Adrenal gland (tissue), 9 donors: ENCODE measurements at regions not wholly inside any gene's neighbourhood (a gene's known extent, or its start where the extent isn't known, plus 50 kb on each side); places are given as distances from the start of the nearest gene placed in this dataset.
"Not testable (repeated sequence)": the region's sequence is repeated elsewhere in the genome, so short reads cannot be mapped to it uniquely, and the experiment has no call there.

ENCODE experiments used
- DNase-seq, 7 donors: peaks; one replicate each; pipeline ENCODE4 v3.0.0-alpha.2; 2019 to 2020
- H3K27ac ChIP-seq, 5 donors: fragments of 200-600 bp; sonication (generic) in 4 of 5; 1 replicate in 3 of 5; 2 replicates in 2 of 5; pipeline versions ENCODE4 v1.5.1 to v1.8.0; 2016 to 2020; ENCODE audit warnings: mild to moderate bottlenecking in 1 of 5
- H3K27me3 ChIP-seq: fragments of 200-600 bp; 2 replicates; pipeline ENCODE4 v1.8.0; 2021
- H3K36me3 ChIP-seq, 2 donors: fragments of 200-600 bp; replicated peaks in 1 of 2; 1 replicate in 1 of 2; 2 replicates in 1 of 2; pipeline versions ENCODE4 v1.5.1 to v1.8.0; 2018 to 2022
- H3K4me1 ChIP-seq, 2 donors: fragments of 200-600 bp; replicated peaks in 1 of 2; 1 replicate in 1 of 2; 2 replicates in 1 of 2; pipeline versions ENCODE4 v1.5.1 to v1.8.0; 2018 to 2021
- H3K4me3 ChIP-seq, 4 donors: fragments of 200-600 bp; sonication (generic) in 3 of 4; one replicate each; pipeline ENCODE4 v1.5.1; 2016 to 2018
- H3K9me3 ChIP-seq, 3 donors: fragments of 200-600 bp; sonication (generic) in 1 of 3; replicated peaks in 1 of 3; 1 replicate in 2 of 3; 2 replicates in 1 of 3; pipeline versions ENCODE4 v1.5.1 to v1.8.0; 2016 to 2021
- POLR2A ChIP-seq, 2 donors: fragments of 450-650 bp; IDR thresholded peaks; one replicate each; pipeline ENCODE4 v1.6.1; 2017; ENCODE audit warnings: antibody characterized with exemption in 2 of 2, mild to moderate bottlenecking in 2 of 2, moderate library complexity in 1 of 2
- WGBS, 4 donors: extraction: QIAGEN DNeasy Blood & Tissue Kit in 2 of 4; methylation state at CpG; one replicate each; pipeline versions ENCODE4 v1.1.5 to v1.1.7; 2013 to 2017; 5-methylcytosine and 5-hydroxymethylcytosine counted together
- intact Hi-C, 2 donors: fragments of 100-400 bp; cut with DNase I; formaldehyde crosslinking; loops; one replicate each; pipeline versions ENCODE4 v1.14.1 to v1.15.0; 2022 to 2023
- TF ChIP-seq, protein P1 (sequence below), 6 experiments: fragments of 450-650 bp in 4 of 6; fragments of 200-600 bp in 2 of 6; sonication (generic) in 1 of 6; IDR thresholded peaks; 1 replicate in 5 of 6; 2 replicates in 1 of 6; pipeline versions ENCODE4 v1.5.1 to v1.8.0; 2016 to 2021; ENCODE audit warnings: antibody characterized with exemption in 6 of 6, mild to moderate bottlenecking in 2 of 6, moderate library complexity in 1 of 6
- donor health status: healthy with polysubstance abuse.
- donor health status: Bipolar disorder and iron deficiency.
- donor health status: DM: yes; HTN: yes; CAD: no.
- donor health status: DM: no; HTN: no; CAD: no.
- donor health status: DM: no; HTN: no; CAD: no.

- WGBS, 4 donors, result 90 to 98% (median 94%) methylated on average over 4 to 5 of the region's 5 CpGs
- Histone ChIP-seq H3K4me3 (no peak overlapping the region), H3K36me3 (no peaks in the 10 kb centered on the region), H3K27me3 (no peaks in the 10 kb centered on the region), H3K4me1 (no peaks in the 10 kb centered on the region), H3K9me3 (no peaks in the 10 kb centered on the region), H3K27ac (no peak overlapping the region)
- DNase-seq, result no peak
- intact Hi-C loops, result no loop called here
- TF ChIP-seq, protein P1, sequence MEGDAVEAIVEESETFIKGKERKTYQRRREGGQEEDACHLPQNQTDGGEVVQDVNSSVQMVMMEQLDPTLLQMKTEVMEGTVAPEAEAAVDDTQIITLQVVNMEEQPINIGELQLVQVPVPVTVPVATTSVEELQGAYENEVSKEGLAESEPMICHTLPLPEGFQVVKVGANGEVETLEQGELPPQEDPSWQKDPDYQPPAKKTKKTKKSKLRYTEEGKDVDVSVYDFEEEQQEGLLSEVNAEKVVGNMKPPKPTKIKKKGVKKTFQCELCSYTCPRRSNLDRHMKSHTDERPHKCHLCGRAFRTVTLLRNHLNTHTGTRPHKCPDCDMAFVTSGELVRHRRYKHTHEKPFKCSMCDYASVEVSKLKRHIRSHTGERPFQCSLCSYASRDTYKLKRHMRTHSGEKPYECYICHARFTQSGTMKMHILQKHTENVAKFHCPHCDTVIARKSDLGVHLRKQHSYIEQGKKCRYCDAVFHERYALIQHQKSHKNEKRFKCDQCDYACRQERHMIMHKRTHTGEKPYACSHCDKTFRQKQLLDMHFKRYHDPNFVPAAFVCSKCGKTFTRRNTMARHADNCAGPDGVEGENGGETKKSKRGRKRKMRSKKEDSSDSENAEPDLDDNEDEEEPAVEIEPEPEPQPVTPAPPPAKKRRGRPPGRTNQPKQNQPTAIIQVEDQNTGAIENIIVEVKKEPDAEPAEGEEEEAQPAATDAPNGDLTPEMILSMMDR (IDR thresholded peaks at IDR 0.05), result no peak
- no peak for TF ChIP-seq POLR2A (IDR thresholded peaks at IDR 0.05)
Measured at GRCh38 chr10:28890121-28890950, 213.0 kb downstream of the BAMBI start.

GRCh38 chr10:28891058-28891713, 213.9 kb downstream of the BAMBI start:
- no peak overlapping the region for H3K4me3 ChIP-seq
- TF ChIP-seq, protein P1 (IDR thresholded peaks at IDR 0.05), result no peak
- TF ChIP-seq POLR2A (IDR thresholded peaks at IDR 0.05), result no peak
- intact Hi-C loops, result no loop called here
- no peaks in the 10 kb centered on the region for H3K27me3 ChIP-seq
- no peaks in the 10 kb centered on the region for H3K36me3 ChIP-seq
- no peaks in the 10 kb centered on the region for H3K9me3 ChIP-seq
- no peaks in the 10 kb centered on the region for H3K4me1 ChIP-seq
- no peak overlapping the region for H3K27ac ChIP-seq
- DNase-seq, result no peak
- WGBS, 4 donors, result 87 to 91% (median 89%) methylated on average over 6 of the region's 6 CpGs

DNA sequence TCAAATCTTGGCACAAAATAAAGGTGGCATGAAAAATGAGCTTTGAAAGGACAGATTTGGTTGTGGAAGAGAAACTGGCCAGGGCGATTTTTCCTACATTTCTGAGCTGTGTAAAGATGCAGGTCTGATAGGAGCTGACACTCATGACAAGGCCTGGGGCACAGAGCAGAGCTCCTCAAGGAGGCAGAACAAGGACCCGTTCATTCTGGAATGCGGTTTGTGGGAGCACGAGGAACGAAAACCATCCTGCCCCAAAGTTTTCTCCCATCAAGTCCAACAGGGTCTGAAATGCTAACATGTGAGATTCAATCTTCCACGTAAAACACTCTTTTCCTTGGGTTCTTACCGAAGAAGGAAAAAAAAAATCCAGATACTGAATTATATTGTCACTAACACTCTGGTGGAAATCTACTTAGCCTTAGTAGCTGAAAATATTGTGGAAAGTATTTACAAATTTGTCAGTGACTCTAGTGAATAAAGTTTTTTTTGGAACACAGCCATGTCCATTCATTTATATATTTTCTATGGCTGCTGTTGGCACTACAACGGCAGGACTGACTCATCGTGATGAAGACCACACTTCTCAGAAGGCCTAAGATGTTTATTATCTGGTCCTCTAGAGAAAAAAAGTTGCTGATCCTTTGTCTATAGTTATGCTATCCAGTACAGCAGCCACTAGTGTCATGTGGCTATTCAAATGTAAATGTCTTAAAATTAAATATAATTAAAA, 215.7 kb downstream of the BAMBI start:
- intact Hi-C loops, result no loop called here
- Histone ChIP-seq H3K9me3 (no peaks in the 10 kb centered on the region), H3K4me3 (no peak overlapping the region), H3K4me1 (no peaks in the 10 kb centered on the region), H3K36me3 (no peaks in the 10 kb centered on the region), H3K27me3 (no peaks in the 10 kb centered on the region), H3K27ac (no peak overlapping the region)
- TF ChIP-seq, protein P1 (IDR thresholded peaks at IDR 0.05), result no peak
- TF ChIP-seq POLR2A (IDR thresholded peaks at IDR 0.05), result no peak
- WGBS, 4 donors, result 76 to 83% (median 78%) methylated on average over 9 of the region's 9 CpGs
- no peak for DNase-seq

DNA sequence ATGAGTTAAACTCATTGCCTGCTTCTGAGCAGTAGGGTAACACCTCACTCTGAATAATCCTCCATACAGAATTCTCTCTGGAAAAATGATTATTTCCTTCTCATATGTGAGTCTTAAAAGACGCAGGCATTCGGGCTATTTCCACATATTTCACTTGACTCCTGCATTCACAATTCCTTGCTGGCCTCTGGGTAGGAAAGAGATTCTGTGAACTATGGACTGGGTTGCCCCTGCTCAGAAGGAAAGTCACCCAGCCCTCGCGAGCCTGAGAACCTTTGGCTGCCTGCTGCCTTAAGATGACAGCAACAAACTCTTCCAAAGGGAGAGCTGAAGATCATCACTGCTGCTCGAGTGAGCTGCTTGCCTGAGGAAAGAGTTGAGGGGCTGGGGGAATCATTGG, 216.8 kb downstream of the BAMBI start:
- Histone ChIP-seq H3K4me1 (no peaks in the 10 kb centered on the region), H3K36me3 (no peaks in the 10 kb centered on the region), H3K27ac (no peak overlapping the region), H3K4me3 (no peak overlapping the region), H3K27me3 (no peaks in the 10 kb centered on the region), H3K9me3 (no peaks in the 10 kb centered on the region)
- intact Hi-C loops, result no loop called here
- TF ChIP-seq POLR2A (IDR thresholded peaks at IDR 0.05), result no peak
- TF ChIP-seq, protein P1 (IDR thresholded peaks at IDR 0.05), result no peak
- no peak for DNase-seq
- 87 to 92% (median 90%) methylated on average over 5 of the region's 5 CpGs for WGBS, 4 donors

DNA sequence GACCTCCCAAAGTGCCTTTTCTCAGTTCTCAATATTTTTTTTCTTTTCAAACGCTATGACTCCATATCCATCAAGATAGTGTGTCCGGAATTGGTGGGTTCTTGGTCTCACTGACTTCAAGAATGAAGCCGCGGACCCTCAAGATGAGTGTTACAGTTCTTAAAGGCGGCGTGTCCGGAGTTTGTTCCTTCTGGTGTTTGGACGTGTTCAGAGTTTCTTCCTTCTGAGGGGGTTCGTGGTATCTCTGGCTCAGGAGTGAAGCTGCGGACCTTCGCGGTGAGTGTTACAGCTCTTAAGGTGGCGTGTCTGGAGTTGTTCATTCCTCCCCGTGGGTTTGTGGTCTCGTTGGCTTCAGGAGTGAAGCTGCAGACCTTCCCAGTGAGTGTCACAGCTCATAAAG, 218.3 kb downstream of the BAMBI start:
- 87 to 92% (median 92%) methylated on average over 15 of the region's 15 CpGs for WGBS, 4 donors

GRCh38 chr10:28896791-28897409, 219.6 kb downstream of the BAMBI start:
- H3K27me3 ChIP-seq, H3K36me3 ChIP-seq, H3K4me3 ChIP-seq, DNase-seq, intact Hi-C loops, H3K4me1 ChIP-seq, H3K9me3 ChIP-seq, H3K27ac ChIP-seq: not testable (repeated sequence)
- WGBS, 4 donors, result 89 to 98% (median 96%) methylated on average over 13 to 44 of the region's 44 CpGs

More for the DNA sequence above, 218.3 kb downstream of the BAMBI start:
- H3K4me1 ChIP-seq, intact Hi-C loops, H3K27ac ChIP-seq, DNase-seq, H3K9me3 ChIP-seq, H3K4me3 ChIP-seq, H3K36me3 ChIP-seq, H3K27me3 ChIP-seq: not testable (repeated sequence)
